NCI-H2196 (cell line): ENCODE measurements at regions not wholly inside any gene's neighbourhood (a gene's known extent, or its start where the extent isn't known, plus 50 kb on each side); places are given as distances from the start of the nearest gene placed in this dataset.
"Not testable (repeated sequence)": the region's sequence is repeated elsewhere in the genome, so short reads cannot be mapped to it uniquely, and the experiment has no call there.

ENCODE experiments used
- DNase-seq: peaks from one replicate; lab custom pipeline; 2025; ENCODE audit not compliant: unreplicated experiment; lab: John Stamatoyannopoulos, UW

DNA sequence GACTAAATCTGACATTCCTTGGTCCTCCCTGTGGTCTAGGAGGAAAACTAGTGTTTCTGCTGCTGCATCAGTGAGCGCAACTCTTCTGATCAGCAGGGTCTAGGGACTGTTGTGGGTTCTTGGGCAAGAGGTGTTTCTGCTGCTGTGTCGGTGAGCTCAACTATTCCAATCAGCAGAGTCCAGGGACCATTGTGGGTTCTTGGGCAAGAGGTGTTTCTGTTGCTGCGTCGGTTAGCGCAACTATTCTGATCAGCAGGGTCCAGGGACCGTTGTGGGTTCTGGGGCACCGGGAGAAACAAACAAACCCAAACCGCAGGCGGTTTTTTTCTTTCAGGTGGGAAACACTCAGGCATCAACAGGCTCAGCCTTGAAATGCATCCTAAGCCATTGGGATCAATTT is 140.9 kb downstream of the FASLG start:
- not testable (repeated sequence) for DNase-seq

DNA sequence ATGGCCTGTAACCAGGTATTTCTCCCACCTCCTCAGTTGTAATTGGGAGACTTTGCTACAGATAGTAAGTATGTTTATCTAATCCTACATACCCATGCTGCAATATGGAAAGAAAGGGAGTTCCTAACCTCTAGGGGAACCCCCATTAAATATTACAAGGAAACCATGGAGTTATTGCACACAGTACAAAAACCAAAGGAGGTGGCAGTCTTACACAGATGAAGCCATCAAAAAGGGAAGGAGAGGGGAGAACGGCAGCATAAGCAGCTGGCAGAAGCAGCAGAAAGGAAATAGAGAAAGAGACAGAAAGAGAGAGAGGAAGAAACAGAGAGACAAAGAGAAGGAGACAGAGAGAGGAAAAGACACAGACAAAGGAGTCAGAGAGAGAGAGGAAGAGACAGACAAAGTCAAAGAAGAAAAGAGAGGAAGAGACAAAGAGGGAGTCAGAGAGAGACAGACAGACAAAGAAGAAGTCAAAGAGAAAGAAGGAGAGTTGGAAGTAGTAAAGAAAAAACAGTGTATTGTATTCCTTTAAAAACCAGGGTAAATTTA is 142.9 kb downstream of the FASLG start:
- no peak for DNase-seq

DNA sequence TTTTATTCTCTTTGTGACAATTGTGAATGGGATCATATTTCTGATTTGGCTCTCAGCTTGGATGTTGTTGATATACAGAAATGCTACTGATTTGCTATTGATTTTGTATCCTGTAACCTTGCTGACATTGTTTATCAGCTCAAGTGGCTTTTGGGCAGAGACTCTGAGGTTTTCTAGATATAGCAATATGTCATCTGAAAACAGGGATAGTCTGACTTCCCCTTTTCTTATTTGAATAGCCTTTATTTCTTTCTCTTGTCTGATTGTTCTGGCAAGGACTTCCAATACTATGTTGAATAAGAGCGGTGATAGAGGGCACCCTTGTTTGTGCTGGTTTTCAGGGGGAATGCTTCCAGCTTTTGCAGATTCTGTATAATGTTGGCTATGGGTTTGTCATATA is 150.8 kb downstream of the FASLG start:
- DNase-seq: no peak

DNA sequence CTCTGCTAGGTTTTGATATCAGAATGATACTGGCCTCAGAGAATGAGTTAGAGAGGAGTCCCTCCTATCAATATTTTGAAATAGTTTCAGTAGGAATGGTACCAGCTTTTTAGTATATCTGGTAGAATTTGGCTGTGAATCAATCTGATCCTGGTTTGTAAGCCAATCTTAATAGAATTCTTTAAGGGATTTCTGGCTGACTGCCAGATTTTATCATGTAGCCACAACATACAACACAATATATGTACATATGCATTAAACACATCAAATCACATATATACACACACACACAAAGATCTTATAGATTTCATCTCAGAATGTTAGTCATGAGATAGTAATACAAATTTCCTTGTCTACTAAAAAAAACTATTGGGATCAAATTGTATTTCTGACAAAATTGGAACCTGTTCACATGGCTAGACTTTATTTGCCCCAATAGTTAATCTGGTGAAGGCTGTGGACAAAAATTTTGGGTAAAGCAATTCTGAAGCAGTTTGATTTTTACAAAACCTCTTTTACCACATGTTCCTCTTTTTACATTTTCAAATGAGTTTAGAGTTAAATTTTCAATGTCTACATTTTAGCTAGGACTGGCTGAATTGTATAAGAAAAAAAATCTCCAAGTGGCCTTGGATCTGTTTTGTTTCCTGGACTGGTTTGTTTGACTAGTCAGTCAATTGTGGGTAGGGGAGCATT is 151.7 kb downstream of the FASLG start:
- DNase-seq: no peak

DNA sequence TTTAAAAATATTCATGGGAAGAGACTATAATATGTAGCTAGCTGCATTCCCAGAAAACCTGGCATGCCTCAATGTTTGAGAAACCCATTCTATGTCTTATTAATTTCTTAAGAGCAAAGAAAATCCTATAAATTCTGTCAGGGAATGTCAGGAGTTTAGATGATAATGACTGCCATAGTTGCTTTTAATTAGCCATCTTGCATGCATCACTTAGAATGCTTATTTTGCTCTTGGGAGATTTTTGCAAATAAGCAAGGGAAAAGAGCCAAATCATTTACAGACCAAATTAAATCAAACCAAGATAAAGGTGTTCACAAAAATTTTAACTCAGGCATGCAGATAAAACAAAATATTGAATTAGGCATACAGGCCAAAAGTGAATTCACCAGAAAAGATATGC is 152.8 kb downstream of the FASLG start:
- no peak for DNase-seq

DNA sequence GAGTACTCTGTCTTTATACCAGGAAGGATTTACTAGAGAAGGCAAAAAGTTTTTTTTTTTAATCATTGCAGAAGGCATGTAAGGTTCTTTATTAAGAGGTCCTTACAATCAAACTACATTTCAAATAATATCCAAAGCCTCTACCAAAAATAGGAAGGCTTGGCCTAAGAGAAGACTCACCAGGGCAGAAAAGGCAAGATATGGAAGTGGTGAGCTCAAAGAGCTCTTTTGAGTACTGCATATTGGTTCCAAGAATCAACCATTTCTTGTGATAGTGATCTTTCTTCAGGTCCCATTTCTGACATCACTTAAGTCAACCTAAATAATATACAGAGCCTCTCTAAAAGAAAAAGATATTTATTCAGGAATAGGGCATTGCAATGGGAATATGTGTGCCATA is 153.2 kb downstream of the FASLG start:
- DNase-seq: no peak

DNA sequence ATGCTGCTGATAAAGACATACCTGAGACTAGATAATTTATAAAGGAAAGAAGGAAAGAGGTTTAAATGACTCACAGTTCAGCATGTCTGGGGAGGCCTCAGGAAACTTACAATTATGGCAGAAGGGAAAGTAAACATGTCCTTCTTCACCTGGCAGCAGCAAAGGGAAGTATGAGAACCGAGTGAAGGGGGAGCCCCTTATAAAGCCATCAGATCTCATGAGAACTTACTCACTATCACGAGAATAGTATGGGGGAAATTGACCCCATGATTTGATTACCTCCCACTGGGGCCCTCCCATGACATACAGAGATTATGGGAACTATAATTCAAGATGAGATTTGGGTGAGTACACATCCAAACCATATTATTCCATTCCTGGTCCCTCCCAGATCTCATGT is 154.4 kb downstream of the FASLG start:
- DNase-seq: no peak

DNA sequence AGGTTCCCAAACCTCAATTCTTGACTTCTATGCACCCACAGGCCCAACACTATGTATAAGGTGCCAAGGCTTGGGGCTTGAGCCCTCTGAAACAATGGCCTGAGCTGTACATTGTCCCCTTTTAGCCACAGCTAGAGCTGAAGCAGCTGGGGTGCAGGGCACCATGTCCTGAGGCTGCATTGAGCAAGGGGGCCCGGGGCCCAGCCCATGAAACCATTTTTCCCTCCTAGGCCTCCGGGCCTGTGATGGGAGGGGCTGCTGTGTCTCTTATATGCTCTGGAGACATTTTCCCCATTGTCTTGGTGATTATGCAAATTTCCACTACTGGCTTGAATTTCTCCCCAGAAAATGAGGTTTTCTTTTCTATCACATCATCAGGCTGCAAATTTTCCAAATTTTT is 155.5 kb downstream of the FASLG start:
- no peak for DNase-seq

DNA sequence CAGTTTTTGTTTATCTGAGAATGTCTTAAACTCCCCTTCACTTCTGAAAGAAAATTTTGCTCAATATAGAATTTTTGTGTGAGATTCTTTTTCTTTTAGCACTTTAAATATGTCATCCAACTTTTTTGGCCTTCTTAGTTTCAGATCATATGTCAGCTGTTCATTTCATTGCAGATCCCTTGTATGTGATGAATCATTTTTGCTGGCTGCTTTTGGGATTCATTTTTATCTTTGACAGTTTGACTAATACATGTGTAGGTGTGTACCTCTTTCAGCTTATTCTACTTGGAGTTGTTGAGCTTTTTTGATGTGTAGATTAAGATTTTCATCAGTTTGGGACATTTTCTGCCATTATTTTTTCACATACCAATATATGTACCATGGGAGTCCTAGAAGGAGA is 156.8 kb downstream of the FASLG start:
- DNase-seq: no peak

DNA sequence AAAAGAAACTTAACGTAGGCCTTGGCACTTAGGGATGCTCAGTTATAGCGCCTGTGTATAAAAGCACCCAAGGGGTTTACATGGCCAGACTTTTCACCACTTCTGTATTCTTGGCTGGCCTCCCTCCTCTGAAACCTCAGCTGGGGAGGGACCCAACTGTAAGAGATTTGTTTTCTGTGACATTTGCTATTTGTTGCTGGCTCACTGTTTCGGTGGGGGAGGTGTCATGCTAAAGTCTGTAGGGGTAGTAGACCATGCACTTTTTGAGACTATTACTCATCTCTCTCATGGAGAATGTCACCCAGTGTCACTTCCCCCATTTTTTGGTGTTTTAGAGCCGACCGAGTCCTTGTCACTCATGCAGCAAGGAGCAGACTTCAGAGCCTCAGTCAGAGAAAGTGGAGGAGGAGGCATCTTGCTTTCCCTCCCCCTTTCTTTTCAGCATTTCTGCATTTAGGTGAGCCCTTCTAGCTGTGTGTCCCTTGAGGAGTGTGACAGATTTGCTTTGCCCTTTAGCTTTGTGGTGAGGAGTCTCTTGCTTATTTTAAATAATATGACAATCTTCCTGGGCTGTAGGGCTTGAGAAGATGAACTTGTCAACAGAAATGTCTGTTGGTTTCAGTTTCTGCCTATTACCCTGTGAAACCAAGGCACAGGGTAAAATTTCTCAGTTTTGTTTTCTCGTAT is 160.1 kb downstream of the FASLG start:
- DNase-seq: no peak

DNA sequence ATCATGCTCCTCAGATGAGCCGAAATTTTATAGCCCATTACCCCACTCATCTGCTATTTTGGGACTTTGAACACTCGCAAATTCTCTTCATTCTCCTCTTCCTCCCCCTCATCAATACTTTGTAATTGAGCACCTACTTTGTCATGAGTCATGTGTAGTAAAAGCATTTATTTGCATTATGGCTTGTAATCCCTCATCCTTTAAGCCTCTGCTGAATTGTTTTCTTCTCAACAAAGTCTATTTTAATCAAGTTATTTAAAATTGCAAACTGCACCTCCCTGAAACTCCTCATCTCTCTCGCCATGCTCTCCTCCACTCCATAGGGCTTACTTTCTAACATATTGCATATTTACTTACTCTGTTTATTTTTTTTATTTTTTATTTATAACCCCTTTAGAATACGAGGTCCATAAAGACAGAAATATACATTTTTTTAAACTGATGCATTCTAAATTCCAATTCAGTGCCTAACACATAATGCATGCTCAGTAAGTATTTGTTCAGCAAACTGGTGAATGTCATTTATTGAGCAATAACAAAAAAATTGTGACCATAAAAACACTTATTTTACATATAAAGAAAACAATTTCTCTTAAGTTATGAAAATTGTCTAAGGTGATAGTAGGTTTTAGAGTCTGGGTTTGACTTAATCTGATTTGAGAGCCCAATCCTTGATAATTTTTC is 161.7 kb downstream of the FASLG start:
- no peak for DNase-seq

DNA sequence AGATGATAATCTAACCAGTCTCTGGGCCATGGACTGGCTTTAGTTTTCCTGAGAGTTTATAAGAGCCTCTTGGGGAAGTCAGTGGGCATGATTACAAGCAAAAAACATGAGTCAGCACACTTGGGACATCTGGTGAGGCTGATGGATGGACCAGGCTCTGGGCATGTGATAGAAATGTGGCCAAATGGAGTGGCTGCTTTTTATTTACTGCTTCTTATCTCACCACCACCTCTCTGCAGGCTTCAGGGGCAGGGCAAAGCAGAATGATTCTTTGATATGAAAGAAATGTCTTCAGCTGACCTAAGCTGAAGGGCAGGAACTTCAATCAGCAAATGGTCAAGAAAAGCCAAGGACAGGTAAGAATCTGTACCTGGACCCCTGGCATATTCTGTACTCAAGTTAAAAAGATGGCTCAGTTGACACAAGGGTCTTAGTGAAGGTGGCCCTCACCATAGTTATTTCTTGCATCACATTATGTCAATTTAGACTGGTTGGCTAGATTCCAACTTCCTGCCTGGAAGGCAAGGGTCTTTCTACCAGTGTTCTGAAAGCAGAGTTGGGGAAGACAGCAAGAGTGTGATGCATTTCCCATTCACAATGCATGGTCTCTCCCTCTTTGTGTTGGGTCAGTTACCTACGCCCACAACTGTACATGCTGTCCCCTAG is 162.8 kb downstream of the FASLG start:
- DNase-seq: no peak

DNA sequence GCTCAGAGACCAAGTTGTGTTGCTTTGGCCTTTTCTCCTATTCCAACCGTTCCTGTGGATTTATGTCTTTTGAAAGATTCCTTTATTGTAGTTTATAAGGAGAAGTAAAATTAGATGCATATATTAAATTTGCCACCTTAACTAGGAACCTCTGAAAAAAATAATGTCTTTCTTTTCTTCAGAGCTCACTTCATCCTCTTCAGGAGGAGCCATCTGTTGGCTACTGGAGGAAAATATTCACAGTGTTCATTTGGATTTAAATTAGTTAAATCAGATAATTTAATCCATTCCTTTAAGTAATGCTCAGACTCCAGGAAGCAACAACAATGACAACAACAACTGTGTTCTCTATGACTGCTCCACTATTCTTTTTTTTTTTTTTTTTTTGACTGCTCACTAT is 164.0 kb downstream of the FASLG start:
- no peak for DNase-seq

DNA sequence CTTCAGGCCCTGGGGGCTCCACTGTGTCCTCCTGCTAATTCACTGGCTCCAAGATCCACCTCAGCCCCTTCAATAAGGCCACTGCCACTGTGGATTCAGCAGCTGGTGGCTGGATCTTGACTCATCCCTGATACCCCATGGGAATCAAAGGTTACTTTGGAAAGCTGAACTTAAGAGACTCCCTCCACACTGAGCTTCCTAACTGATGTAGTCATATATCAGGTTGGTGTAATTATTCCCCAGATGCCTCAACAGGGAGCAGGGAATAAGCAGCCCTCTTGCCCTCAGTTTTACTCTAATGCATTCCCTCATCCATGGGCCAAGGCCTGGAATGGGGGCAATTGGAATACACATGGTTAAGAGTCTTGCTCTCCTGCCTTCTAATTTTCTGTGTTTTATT is 164.6 kb downstream of the FASLG start:
- no peak for DNase-seq

DNA sequence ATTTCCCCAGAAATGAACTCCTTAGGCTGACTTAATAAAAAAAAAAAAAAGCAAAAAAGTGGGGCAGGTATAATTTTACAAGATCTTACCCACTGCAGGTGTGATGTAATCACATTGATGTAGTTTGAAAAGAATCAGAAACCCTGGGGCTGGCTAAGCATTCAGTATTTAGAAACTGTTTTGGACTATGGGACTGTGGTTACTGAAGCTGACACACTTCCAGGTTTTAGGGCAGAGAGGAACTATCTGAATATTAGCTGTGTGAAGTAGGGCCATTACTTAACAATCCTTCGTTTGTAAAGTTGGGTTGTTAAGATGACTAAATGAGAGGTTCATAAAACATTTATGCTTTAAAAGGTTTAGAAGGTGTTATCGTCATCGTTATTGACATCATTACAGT is 165.3 kb downstream of the FASLG start:
- no peak for DNase-seq

DNA sequence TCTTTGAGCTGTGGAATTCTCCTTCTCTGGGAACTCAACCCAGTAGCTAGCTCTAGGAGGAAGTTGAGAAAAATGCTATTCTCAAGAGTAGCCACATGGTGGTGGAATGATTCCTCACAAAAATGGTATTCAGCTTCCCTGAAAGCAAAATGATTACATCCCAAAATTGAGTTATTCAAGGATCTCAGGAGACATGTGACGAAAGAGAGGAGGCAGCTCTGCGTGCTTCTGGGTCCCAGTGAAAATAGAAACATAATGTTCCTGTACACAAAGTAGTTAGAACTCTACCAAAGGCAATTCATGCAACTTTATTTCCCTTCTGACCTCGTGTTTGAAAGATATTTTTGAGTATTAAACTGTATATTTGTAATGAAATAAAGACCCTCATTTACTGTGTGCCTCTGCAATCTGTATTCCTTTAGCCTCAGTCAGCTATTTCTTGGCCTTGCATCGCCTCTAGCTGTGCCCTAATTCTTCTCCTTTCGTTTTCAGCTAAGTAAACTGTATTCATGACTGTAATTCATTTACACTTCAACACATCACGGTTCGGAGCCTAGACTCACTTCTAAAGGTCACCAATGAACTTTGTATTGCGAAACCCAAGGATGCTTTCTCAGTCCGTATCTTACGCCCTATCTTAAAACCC is 167.3 kb downstream of the FASLG start:
- DNase-seq: no peak

DNA sequence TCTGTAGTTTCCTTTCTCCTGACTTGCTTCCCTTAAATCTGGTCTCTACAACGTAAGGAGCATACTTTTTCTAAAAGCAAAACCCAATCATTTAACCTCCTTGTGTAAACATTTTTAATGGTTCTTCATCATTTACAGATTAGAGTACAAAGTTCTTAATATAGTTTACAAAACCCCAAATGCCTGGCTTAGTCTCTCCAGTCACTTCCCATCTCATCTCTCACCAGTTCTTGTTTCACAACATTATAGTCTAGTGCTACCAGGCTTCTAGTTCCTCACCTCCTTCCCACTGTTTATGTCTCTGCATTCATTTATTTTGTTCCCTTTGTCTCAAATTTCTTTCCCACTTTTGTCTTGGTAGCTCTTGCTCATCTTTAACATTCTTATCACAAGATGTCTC is 168.4 kb downstream of the FASLG start:
- no peak for DNase-seq

DNA sequence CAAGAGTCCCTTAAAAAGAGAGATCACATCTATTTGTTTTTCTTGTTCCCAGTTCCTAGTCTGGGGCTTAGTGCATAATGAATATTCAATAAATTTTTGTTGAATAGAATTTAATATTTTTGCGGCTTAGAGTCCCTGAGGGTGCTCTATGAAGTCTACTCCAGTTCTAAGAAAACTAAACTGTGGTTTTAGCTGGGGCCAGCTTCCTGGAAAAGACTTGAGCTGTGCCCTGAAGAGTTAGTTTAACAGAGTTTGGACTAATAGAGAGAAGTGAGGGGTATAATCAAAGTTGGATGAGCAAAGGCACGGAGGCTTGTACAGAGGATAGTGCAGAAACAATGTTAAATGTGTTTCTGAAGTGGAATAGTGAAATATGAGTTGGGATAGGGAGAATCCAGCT is 168.9 kb downstream of the FASLG start:
- no peak for DNase-seq

DNA sequence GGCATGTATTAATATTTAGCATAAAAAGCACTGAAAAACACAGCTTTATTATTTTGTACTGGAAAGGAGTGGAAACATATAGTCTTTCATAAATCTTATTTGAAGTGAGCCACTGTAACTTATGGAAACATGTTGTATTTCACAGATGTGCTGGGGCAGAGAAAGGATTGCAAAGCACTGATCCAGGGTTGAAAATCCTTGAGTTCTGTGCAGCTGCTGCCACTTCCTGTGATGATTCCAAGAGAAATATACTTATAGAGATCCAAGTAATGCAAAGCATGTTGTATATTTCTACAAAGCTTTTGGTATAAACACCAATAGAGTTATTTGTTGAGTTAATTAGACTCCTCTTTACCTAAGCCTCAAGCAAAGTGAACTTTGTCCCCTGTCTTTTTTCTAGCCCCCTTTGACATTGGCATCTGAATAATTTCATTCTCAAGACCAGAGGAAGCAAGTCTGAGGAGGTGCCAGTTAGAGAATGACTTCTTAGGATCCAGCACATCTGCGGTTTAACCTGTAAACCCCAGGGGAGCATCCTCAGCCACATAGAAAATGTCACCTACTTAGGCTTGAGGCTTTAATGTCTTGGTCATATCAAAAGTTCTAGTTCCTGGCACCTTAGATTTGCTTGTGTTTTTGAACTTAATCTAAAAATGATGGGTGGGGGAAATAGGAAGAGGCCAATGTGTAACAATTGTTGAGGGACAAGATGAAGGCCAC is 173.3 kb downstream of the FASLG start:
- DNase-seq: no peak

DNA sequence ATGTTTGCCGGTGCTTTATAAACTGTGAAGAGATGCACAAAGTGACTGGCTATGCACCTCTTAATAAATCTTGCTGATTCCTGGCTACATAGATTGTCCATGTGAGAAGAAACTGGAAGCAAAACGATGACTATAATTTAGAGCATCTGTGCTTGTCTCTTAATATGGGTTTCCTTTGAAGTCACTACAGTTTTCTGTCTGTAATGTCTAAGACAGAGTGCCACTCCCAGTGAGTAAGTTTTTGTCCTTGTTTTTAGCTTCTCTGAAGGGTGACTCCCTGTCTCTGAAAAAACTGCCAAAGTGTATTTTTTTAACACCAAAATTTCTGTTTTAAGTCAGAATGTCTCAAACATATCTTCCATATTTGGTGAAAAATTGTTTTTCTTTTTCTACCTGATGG is 175.1 kb downstream of the FASLG start:
- DNase-seq: no peak
